Fibroblast of skin of left biceps (primary cell): ENCODE measurements at regions not wholly inside any gene's neighbourhood (a gene's known extent, or its start where the extent isn't known, plus 50 kb on each side); places are given as distances from the start of the nearest gene placed in this dataset.
A peak's percentile ranks its signal among the peaks of the same experiment; 100 is the strongest.

Source experiments
- DNase-seq, 2 experiments: peaks; one replicate each; pipeline ENCODE4 v3.0.0-alpha.2; 2013; ENCODE audit warnings: low read depth in 2 of 2

GRCh38 chr7:84684836-84685480 is 490.4 kb upstream of the SEMA3A start:
- no peak for DNase-seq

GRCh38 chr7:84682543-84682942 is 488.0 kb upstream of the SEMA3A start:
- DNase-seq: no peak

DNA sequence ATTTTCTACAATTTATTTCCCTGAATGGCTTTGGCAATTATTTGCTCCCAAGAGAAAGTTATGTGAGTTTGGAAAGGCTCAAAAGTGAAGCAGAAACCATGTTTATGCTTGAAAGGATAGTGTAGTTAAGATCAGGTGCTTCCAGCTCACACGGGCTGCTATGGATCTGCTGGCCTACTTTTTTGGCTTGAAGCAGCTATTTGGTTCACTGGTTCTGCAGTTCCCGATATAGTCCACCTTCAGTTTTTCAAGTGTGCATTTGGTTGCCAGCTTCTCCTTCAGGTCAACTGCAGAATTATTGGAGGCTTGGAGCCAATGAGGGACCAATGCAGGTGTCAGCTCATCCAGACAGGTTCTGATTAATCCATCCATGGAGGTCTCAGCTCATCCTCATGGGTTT is 484.3 kb upstream of the SEMA3A start:
- no peak for DNase-seq

GRCh38 chr7:84677117-84677732 is 482.6 kb upstream of the SEMA3A start:
- no peak for DNase-seq

GRCh38 chr7:84675633-84676034 is 481.0 kb upstream of the SEMA3A start:
- DNase-seq: no peak

DNA sequence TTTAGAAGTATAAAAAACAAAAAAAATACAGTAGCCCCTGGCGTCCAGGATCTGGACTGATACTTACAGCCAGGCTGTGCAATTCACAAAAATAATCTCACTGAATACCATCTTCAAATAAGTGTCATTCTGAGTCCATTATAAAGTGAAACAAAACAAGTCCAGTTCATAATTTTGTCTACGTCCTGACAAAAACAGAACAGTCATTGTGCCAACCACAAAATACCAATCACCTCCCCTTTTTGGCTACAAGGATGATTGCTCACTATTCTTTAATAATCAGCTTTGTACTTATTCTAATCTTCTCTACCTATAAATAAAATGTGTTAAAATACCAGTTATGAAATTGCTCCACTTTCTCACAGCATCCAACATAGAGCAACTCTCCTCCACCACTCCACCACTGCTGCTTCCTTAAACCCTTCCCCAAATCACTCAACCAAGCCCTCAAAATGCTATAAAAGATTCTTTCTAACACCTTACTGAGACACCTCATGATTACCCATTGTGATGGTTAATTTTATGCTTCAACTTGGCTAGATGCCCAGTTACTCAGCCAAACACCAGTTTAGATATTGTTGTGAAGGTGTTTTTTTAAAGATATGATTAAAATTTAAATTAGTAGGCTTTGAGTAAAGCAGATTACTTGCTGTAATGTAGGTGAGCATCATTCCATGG is 479.8 kb upstream of the SEMA3A start:
- DNase-seq: no peak

- no peak for DNase-seq
These were observed 474.7 kb upstream of the SEMA3A start for GRCh38 chr7:84669177-84669732.

DNA sequence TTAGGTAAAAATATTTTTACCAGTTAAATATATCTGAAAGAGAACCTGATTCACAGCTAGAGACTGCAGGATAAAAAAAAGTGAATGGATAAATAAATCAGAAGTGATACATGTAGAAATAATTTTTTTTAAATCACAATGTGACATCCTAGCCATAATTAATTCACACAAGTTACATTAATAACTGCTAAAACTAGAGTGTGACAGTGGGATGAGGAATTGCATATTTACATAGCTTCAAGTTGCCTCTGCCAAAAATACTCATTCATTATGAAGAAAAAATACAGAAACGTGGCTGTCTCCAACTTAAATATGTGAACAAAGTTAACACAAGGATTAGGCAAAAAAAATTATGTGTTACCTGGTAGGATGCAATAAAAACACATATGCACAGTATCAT is 473.5 kb upstream of the SEMA3A start:
- no peak for DNase-seq

- DNase-seq: no peak
These were observed 472.1 kb upstream of the SEMA3A start for GRCh38 chr7:84666651-84667050.

- DNase-seq: no peak
These were observed 470.8 kb upstream of the SEMA3A start for GRCh38 chr7:84665339-84665738.

DNA sequence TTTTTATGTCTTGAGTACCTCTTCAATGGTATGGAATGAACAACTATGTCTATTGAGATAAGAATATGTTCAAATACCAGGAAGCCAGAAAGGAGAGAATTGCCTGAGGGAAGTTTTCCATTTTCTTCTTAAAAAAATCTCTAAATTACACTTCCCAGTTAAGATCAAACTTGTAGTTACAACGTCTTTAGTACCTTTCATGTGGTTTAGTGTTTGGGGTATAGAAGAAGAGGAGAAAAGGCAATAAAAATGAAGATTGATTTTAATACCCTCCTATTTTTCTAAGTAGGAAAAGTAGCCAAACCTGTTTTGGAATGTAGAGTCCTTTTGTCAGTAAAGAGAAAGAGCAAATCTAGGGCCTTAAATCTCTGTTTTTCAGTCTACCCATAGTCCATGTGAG is 470.0 kb upstream of the SEMA3A start:
- no peak for DNase-seq

GRCh38 chr7:84663224-84663623 is 468.6 kb upstream of the SEMA3A start:
- DNase-seq: no peak

GRCh38 chr7:84658286-84658685 is 463.7 kb upstream of the SEMA3A start:
- DNase-seq: no peak

- no peak for DNase-seq
These were observed 459.7 kb upstream of the SEMA3A start for GRCh38 chr7:84654273-84654672.

DNA sequence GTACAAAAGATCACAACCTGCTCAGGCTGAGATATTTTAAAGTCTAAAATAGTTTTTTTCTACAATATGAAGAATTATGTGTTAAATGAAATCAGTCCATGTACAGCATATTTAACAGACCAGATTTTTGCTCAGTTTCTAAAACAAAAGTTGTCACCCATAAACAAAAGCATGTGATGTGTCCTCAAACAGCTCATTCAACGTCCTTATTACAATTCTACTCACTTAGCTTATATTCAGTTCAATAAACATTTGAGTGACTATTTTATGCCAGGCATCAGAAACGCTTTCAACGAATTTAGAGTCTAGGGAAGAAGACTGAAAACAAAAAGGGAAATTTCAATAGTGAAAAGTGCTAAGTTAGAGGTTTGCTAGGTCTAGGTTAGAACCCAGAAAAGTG is 457.3 kb upstream of the SEMA3A start:
- DNase-seq: no peak

DNA sequence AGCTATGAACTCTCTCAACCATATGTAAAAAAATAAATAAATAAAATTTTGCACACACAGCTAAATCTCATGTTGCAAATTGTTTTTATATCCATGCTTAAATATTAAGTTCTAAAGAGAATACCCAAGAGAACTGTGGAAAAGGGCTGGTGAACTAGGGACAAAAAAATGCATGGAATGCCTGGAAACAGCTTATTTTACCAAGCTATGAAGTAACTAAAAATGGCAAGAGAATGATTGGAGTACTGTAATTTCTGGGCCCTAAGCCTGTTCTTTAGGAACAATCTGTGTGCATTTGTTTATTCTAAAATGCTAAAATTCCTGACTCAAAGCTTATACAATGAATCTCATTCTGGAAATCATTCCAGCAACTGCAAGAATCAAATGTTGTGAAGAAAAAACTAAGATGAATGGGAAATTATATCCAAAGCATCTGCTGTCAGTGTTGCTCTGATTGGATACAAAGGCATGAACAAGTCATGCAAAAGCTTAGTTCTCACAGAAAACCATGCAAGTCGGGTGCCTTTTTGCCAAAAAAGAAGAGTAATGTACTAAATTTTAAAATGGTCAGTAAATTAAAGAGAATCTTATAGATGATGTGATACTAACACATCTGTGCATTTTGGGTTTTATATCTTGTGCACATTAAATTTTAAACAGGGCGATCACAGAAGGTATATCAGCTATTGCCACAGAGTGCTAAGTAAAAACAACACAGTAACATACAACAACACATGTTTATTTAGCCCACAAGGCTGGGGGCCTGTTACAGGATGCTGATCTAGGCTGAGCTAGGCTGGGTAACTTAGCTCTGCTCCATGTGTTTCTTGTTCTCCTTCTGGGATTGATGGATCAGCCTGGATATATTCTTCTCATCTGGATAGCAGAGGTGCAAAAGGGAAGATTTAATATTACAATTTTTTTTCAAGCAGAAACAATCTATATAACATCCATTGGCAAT is 453.5 kb upstream of the SEMA3A start:
- DNase-seq: peak; percentile 92 to 96

- DNase-seq: no peak
These were observed 448.0 kb upstream of the SEMA3A start for GRCh38 chr7:84642611-84643010.

DNA sequence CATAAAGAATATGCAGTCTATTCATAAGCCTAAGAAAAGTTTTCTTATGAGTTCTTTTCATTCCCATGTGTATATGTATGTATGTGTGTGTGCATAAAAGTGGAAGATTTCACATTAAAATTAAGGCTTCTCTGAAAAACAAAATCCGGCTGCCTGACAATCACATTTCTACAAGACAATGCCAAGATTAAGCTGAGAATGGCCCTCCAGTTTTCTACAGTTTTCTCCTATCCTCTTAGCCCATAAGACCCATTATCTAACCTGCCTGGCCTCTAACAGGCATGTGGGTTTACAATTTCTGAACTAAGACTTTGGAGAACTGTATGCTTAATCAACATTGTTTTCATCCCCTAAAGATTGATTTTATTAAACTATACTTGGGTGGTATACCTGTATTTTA is 446.0 kb upstream of the SEMA3A start:
- DNase-seq: no peak

DNA sequence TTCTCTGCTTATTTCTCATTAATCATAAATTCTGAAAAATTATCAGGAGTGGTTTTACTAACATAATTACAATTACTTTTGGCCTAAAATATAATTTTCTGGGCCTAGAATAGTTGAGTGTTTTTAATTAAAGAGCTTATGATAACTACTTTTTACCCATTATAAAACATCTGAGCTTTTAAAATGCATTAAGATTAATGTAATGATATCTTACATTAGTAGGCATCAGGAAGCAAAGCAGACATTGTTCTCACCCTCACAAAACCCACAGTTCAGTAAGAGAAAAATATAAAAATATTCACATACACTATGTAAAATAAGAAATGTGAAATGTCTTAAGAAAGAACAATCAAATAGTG is 443.7 kb upstream of the SEMA3A start:
- DNase-seq: no peak

DNA sequence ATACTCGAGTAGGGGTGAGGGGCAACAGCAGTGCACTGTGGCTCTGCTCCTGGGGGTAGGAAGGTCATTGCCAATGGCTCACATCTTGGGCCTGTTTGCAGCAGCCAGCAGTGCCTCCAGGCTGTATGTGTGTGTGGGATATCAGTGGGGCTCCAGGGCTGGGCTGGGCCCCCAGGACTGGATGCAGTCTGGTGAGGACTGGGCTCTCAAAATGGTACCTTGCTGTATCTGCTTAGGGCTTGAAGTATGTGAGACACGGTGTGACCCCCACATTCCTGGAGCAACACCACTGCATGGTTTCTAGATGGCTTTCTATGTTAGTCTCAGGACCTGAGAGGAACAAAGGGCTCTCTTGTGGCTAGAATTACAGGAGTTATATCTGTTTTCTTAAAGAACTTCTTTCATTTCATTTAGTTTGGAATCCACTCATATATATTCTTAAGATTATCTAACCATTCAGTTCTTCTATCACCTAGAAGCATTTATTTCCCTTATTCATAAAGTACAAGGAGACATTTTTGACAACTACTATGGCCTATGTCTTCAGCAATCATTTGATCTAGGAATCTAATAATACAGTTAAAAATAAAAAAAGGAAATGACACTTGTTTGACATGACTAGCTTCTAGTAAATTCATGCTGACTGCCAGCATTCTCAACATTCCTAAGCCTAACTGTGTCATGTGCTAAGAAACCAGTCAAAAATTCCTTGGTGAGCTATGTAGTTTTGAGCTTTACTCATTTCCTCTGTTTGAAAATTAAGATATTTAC is 443.2 kb upstream of the SEMA3A start:
- peak; percentile 74 to 79 for DNase-seq

GRCh38 chr7:84631913-84632312 is 437.3 kb upstream of the SEMA3A start:
- DNase-seq: no peak
